GM23248 (cell line): ENCODE measurements at regions not wholly inside any gene's neighbourhood (a gene's known extent, or its start where the extent isn't known, plus 50 kb on each side); places are given as distances from the start of the nearest gene placed in this dataset.

Experiments used
- DNase-seq: peaks from one replicate; pipeline ENCODE4 v3.0.0-alpha.2; 2015
- H2AFZ ChIP-seq: fragments of 200-600 bp; sonication (generic); 2 replicates; pipeline ENCODE4 v1.6.1; 2016; ENCODE audit warnings: antibody characterized with exemption
- H3F3A ChIP-seq: fragments of 200-600 bp; sonication (generic); 2 replicates; pipeline ENCODE4 v1.6.1; 2016; ENCODE audit warnings: mild to moderate bottlenecking, antibody characterized with exemption, mixed run types; ENCODE audit not compliant: insufficient read depth
- H3K27ac ChIP-seq: fragments of 200-600 bp; sonication (generic); 2 replicates; pipeline ENCODE4 v1.5.1; 2016; ENCODE audit warnings: mild to moderate bottlenecking
- H3K27me3 ChIP-seq: fragments of 200-600 bp; sonication (generic); replicated peaks from 2 replicates; pipeline ENCODE4 v1.6.1; 2016; ENCODE audit warnings: mild to moderate bottlenecking; ENCODE audit not compliant: insufficient read depth
- H3K36me3 ChIP-seq: fragments of 200-600 bp; sonication (generic); 2 replicates; pipeline ENCODE4 v1.6.1; 2016; ENCODE audit warnings: low read depth, mild to moderate bottlenecking
- H3K4me1 ChIP-seq: fragments of 200-600 bp; sonication (generic); 2 replicates; pipeline ENCODE4 v1.6.1; 2016; ENCODE audit warnings: mild to moderate bottlenecking; ENCODE audit not compliant: insufficient read depth
- H3K4me2 ChIP-seq: fragments of 200-600 bp; sonication (generic); one replicate; pipeline ENCODE4 v1.6.1; 2016; ENCODE audit warnings: mild to moderate bottlenecking; ENCODE audit not compliant: unreplicated experiment
- H3K4me3 ChIP-seq: fragments of 200-600 bp; sonication (generic); 2 replicates; pipeline ENCODE4 v1.5.1; 2016; ENCODE audit warnings: mild to moderate bottlenecking
- H3K79me2 ChIP-seq: fragments of 200-600 bp; sonication (generic); 2 replicates; pipeline ENCODE4 v1.6.1; 2016; ENCODE audit warnings: mild to moderate bottlenecking; ENCODE audit not compliant: insufficient read depth
- H3K9ac ChIP-seq: fragments of 200-600 bp; sonication (generic); 2 replicates; pipeline ENCODE4 v1.6.1; 2016; ENCODE audit warnings: mild to moderate bottlenecking
- H3K9me2 ChIP-seq: fragments of 200-600 bp; sonication (generic); 2 replicates; pipeline ENCODE4 v1.6.1; 2016; ENCODE audit warnings: mixed run types, mild to moderate bottlenecking, moderate library complexity; ENCODE audit not compliant: insufficient read depth
- H3K9me3 ChIP-seq: fragments of 200-600 bp; sonication (generic); one replicate; pipeline ENCODE4 v1.6.1; 2017; ENCODE audit warnings: low read depth
- H4K20me1 ChIP-seq: fragments of 200-600 bp; sonication (generic); 2 replicates; pipeline ENCODE4 v1.6.0; 2016; ENCODE audit not compliant: insufficient read depth
- EZH2 ChIP-seq: fragments of 200-600 bp; sonication (generic); IDR thresholded peaks from 2 replicates; pipeline ENCODE4 v1.6.1; 2018; ENCODE audit warnings: antibody characterized with exemption, mild to moderate bottlenecking; ENCODE audit not compliant: insufficient read depth, poor library complexity, severe bottlenecking
- EZH2phosphoT487 ChIP-seq: fragments of 200-600 bp; sonication (generic); IDR thresholded peaks from 2 replicates; pipeline ENCODE4 v1.6.1; 2018; ENCODE audit warnings: antibody characterized with exemption, moderate library complexity, mild to moderate bottlenecking, low read depth; ENCODE audit not compliant: insufficient read depth
- WGBS, 2 experiments: methylation state at CpG; one replicate each; pipeline ENCODE4 v1.1.6; 2015 to 2017; ENCODE audit warnings: low lambda C conversion rate in 2 of 2, low coverage in 1 of 2; ENCODE audit errors: missing lambda C conversion rate in 2 of 2; 5-methylcytosine and 5-hydroxymethylcytosine counted together
- in situ Hi-C: fragments of 300-500 bp; cut with MboI; formaldehyde crosslinking; loops from 2 replicates; pipeline ENCODE4 v1.15.0; 2020

- Histone ChIP-seq H3K27me3 (no peaks in the 10 kb centered on the region), H3K4me2 (no peak overlapping the region), H3K9ac (no peak overlapping the region), H3K27ac (no peak overlapping the region), H3K4me3 (no peak overlapping the region), H3F3A (peaks cover 19% of the 10 kb centered on the region), H3K4me1 (peaks cover 15% of the 10 kb centered on the region), H3K79me2 (no peaks in the 10 kb centered on the region), H4K20me1 (no peaks in the 10 kb centered on the region), H3K9me3 (no peaks in the 10 kb centered on the region), H2AFZ (no peak overlapping the region), H3K36me3 (no peaks in the 10 kb centered on the region), H3K9me2 (no peaks in the 10 kb centered on the region)
- 55 to 66% methylated on average over 3 of the region's 3 CpGs for WGBS, 2 experiments
- peak; percentile 12 for DNase-seq
- in situ Hi-C loops, result no loop called here
- TF ChIP-seq EZH2phosphoT487 (no peak), EZH2 (no peak)
These were observed 402.8 kb downstream of the AEBP2 start for GRCh38 chr12:19842116-19842515.

GRCh38 chr12:19844224-19844623 is 404.9 kb downstream of the AEBP2 start:
- no peaks in the 10 kb centered on the region for H4K20me1 ChIP-seq
- no peaks in the 10 kb centered on the region for H3K27me3 ChIP-seq
- no peaks in the 10 kb centered on the region for H3K9me2 ChIP-seq
- no peak overlapping the region for H3K4me2 ChIP-seq
- no peak overlapping the region for H2AFZ ChIP-seq
- peaks cover 21% of the 10 kb centered on the region for H3F3A ChIP-seq
- in situ Hi-C loops, result no loop called here
- H3K79me2 ChIP-seq, result no peaks in the 10 kb centered on the region
- TF ChIP-seq EZH2phosphoT487 (no peak), EZH2 (no peak)
- H3K9me3 ChIP-seq, result no peaks in the 10 kb centered on the region
- no peak overlapping the region for H3K27ac ChIP-seq
- no peak overlapping the region for H3K4me3 ChIP-seq
- no peak for DNase-seq
- peaks cover 24% of the 10 kb centered on the region for H3K4me1 ChIP-seq
- 97 to 100% methylated on average over 1 of the region's 1 CpG for WGBS, 2 experiments
- no peaks in the 10 kb centered on the region for H3K36me3 ChIP-seq
- H3K9ac ChIP-seq, result no peak overlapping the region

- 2 to 9% methylated on average over 3 of the region's 3 CpGs for WGBS, 2 experiments
- Histone ChIP-seq H3K4me1 (peaks cover 24% of the 10 kb centered on the region), H3K79me2 (no peaks in the 10 kb centered on the region), H3K4me3 (no peak overlapping the region), H3K27me3 (no peaks in the 10 kb centered on the region), H3K9me3 (no peaks in the 10 kb centered on the region), H3K27ac (peak overlapping the region; percentile 35), H3K36me3 (no peaks in the 10 kb centered on the region), H4K20me1 (no peaks in the 10 kb centered on the region), H3K9ac (peak overlapping the region; percentile 9; the same call in 1 of the 2 replicates), H3K4me2 (peak overlapping the region; percentile 63), H3F3A (peaks cover 16% of the 10 kb centered on the region), H2AFZ (peak overlapping the region; percentile 74), H3K9me2 (no peaks in the 10 kb centered on the region)
- peak; percentile 74 for DNase-seq
- in situ Hi-C loops, result no loop called here
- no peak for TF ChIP-seq EZH2phosphoT487
- TF ChIP-seq EZH2, result no peak
These were observed 407.3 kb downstream of the AEBP2 start for GRCh38 chr12:19846574-19846973.

- WGBS, 2 experiments, result 21 to 23% methylated on average over 11 of the region's 11 CpGs
- Histone ChIP-seq H3K27me3 (no peaks in the 10 kb centered on the region), H3K79me2 (no peaks in the 10 kb centered on the region), H3K9ac (peak overlapping the region; percentile 9; the same call in 1 of the 2 replicates), H3K27ac (peak overlapping the region; percentile 35), H3K4me2 (peak overlapping the region; percentile 63), H3K4me1 (peaks cover 20% of the 10 kb centered on the region), H3K4me3 (0 out of 2 replicates have a peak overlapping the region, but pooled peaks have one; percentile 10), H3K36me3 (no peaks in the 10 kb centered on the region), H3F3A (peaks cover 12% of the 10 kb centered on the region), H3K9me3 (no peaks in the 10 kb centered on the region), H3K9me2 (no peaks in the 10 kb centered on the region), H4K20me1 (no peaks in the 10 kb centered on the region), H2AFZ (peak overlapping the region; percentile 74)
- TF ChIP-seq EZH2phosphoT487 (no peak), EZH2 (no peak)
- peak; percentile 19 for DNase-seq
- in situ Hi-C loops, result no loop called here
These were observed 408.2 kb downstream of the AEBP2 start for GRCh38 chr12:19847294-19848059.
